Kidney tubule cell (primary cell): ENCODE measurements at regions not wholly inside any gene's neighbourhood (a gene's known extent, or its start where the extent isn't known, plus 50 kb on each side); places are given as distances from the start of the nearest gene placed in this dataset.
"Not testable (repeated sequence)": the region's sequence is repeated elsewhere in the genome, so short reads cannot be mapped to it uniquely, and the experiment has no call there.

Experiments
- DNase-seq: peaks from one replicate; pipeline ENCODE4 v3.0.0-alpha.2; 2018; ENCODE audit warnings: low spot score

DNA sequence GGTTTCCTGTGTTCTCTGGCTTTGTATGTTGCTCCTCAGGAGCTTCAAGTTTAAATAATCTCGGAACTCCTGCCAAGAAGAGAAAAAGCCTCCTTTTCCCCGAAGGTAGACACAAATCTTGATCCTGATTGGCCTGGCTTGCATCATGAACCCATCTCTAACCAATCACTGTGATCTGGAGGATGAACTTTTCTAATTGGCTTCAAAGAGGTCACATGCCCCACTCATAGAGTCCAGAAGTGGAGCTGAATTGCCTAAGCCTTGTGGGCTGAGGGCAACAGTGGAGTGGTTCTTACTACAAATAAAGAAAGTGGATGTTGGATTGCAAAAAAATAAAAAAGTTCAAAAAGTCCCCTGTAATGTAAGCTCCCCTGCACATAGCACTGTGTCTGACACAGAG lies 245.9 kb downstream of the MID1IP1 start:
- DNase-seq, result no peak

DNA sequence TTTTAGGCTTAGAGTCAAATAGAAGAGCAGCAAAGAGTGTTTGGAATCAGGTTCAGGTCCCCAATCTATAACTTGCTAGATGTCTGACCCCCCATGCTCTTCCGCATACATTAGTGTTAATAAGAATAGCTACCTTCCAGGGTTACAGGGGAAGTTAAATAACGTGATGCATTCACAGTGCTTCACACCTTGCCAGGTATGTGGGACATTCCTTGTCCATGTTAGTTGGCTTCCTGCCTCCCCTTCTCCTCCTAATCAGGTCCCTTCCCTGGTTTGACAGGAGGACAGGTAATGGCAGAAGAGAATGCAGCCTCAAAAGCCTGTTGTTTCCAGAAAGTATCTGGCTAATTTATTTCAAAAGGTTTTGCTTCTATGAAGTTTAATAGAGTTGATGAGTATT lies 248.7 kb downstream of the MID1IP1 start:
- no peak for DNase-seq

DNA sequence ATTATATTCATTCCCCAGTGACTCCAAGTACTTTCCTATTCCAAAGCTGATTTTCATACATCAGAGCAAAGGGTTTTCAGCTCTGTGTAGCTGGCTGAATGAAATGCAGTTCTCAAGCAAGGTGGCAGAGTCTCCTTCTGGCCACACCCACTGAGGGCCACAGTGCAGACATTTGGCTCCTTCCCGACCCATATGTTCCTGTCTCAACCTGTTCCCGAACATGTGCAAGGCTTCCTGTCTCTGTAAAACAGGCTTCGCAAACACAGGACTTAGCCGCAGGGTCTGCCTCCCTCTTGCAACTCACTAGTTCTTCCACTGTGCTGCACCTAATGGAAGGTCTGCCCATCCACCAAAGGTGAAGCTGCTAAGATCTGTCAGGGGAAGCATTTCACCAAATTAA lies 249.2 kb downstream of the MID1IP1 start:
- DNase-seq, result no peak

DNA sequence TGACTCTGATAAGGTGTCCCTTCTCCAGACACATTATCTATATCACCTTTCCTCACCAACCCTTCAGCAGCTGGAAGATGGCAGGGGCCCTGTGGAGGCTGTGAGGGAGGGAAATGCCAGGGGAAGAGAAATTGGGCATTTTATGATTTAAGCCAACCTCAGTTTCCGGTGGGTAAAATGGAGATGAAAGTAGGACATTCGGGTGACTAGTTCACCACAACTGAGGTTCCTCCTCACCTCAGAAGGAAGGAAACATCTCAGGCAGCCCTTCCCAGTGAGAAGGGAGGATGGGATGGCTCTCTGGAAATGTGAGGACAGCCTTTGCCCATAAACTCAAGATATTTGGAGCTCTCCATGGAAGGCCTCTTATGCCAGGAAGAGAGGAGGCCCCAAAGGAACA lies 251.5 kb downstream of the MID1IP1 start:
- DNase-seq, result no peak

GRCh38 chrX:39058724-39059123 lies 257.5 kb downstream of the MID1IP1 start:
- no peak for DNase-seq

GRCh38 chrX:39059866-39060265 lies 258.6 kb downstream of the MID1IP1 start:
- DNase-seq, result no peak

DNA sequence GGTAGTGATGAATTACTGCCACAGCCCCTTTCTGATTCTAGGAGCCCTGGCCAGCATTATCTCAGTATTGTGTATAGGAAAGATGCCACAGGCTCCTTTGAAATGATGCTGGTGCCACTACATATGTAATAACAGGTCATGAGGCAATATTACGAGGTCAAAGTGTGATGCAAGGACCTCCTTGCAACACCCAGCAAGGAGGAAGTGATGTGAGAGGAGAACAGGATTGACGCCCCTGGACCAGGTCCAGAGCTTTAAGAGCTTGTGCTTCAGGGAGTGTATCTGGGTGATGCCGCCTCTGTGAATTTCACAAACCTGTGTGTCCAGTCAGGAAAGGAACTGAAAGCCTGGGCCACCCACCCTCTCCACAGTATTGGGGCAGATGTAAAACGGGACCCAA lies 261.8 kb downstream of the MID1IP1 start:
- DNase-seq, result no peak

DNA sequence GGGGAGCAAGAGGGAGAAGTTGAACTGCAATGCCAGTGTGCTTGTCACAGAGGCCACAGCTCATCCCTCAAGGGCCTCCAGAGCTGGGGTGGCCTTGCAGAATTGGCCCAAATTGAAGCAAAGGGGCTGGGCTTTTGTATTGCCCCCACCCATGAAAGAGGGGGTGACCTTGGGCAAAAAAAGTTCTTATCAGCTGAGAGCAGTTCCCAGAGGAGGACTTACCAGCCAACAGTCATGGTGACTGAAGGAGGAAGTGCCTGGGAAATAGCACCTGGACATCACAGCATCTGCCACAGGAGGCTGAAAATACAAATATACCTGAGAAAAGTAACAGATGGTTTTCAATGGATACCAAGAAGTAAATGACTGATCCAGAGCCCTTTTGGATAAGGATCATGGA lies 262.4 kb downstream of the MID1IP1 start:
- no peak for DNase-seq

- no peak for DNase-seq
Observed at GRCh38 chrX:39065051-39065871, 264.0 kb downstream of the MID1IP1 start.

GRCh38 chrX:39067866-39068265 lies 266.6 kb downstream of the MID1IP1 start:
- no peak for DNase-seq

GRCh38 chrX:39068634-39069033 lies 267.4 kb downstream of the MID1IP1 start:
- DNase-seq, result not testable (repeated sequence)

- DNase-seq, result no peak
Observed at GRCh38 chrX:39070009-39070408, 268.8 kb downstream of the MID1IP1 start.

DNA sequence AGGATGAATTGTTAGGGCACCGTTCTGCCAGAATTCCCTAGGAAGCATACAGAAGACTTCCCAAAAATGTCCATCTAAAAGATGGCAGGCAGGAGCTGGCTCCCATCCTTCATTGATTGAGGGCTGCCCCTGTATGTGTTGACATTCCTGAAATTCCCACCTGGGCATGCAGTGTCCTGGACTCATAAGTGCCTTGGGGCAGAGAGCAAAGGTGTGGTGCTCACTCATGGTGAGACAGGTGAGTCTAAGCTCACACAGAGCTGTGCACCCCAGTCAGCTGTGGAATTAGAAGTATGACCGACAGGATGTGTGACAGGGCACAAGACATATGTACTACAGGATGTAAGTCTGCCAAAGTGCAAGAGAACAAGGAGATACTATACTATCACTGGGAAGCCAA lies 271.9 kb downstream of the MID1IP1 start:
- peak; percentile 47 for DNase-seq

GRCh38 chrX:39096599-39096998 lies 295.3 kb downstream of the MID1IP1 start:
- DNase-seq, result no peak

- DNase-seq, result no peak
Observed at GRCh38 chrX:39104745-39105144, 303.5 kb downstream of the MID1IP1 start.

DNA sequence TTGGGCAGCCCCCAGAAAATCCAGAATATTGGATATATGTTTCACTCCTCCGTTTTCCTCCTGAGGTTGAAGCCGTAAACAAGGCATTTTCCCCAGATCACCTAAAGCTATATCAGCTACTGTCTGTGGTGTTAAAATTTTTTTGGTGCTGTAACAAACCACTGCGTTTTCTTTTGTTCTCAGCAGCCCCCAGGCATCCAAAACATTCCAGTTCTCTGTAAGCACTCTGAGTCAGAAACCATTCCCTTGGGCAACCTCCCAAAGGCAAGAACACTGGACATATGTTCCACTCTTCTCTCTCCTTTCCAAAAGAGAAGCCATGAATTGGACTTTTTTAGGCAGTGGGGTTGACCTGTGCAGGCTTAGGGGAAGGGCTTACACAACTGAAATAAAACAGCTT lies 310.9 kb downstream of the MID1IP1 start:
- DNase-seq, result no peak

- DNase-seq, result no peak
Observed at GRCh38 chrX:39115166-39115565, 313.9 kb downstream of the MID1IP1 start.

DNA sequence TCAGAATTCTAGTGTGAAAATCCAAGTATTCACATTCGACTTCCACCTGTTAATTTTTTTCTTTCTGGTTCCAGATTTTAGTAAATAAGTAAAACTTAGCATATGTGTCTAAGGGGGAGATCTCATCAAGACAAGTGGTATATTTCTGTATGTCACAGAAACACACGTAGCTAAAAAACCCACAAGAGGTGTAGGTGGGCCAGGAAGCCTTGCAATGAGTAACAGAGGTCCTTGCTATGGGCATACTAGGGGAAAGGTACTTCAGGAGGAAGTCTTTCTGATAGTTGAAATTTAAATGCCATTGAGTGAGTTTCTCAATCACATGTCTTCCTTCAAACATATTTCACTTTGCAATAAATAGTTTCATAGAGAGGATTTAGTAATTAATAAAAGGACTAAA lies 315.8 kb downstream of the MID1IP1 start:
- DNase-seq, result no peak

- no peak for DNase-seq
Observed at GRCh38 chrX:39121903-39122302, 320.6 kb downstream of the MID1IP1 start.

- DNase-seq, result no peak
Observed at GRCh38 chrX:39125834-39126233, 324.6 kb downstream of the MID1IP1 start.

GRCh38 chrX:39133971-39134370 lies 332.7 kb downstream of the MID1IP1 start:
- no peak for DNase-seq

DNA sequence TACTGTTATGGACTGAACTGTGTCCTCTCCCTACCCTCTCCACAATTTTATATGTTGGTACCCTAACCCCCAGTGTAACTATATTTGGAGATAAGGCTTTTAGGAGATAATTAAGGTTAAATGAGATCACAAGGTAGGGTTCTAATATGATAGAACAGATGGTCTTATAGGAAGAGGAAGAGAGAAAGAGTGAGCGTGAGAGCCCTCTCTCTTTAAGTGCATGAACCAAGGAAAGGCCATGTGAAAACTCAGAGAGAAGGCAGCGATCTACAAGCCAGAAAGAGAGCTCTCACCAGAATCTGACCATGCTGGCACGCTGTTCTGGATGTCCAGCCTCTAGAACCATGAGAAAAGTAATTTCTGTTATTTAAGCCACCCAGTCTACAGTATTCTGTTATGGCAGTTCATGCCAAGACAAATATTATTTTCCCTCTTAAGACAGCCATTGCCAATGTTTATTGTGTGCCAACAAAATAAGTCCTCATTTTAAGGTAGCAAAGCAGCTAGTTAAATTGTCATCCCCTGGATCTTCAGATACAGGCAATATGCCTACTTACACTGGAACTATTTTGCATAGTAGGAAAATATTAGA lies 336.2 kb downstream of the MID1IP1 start:
- no peak for DNase-seq

- no peak for DNase-seq
Observed at GRCh38 chrX:39140581-39140980, 339.3 kb downstream of the MID1IP1 start.

DNA sequence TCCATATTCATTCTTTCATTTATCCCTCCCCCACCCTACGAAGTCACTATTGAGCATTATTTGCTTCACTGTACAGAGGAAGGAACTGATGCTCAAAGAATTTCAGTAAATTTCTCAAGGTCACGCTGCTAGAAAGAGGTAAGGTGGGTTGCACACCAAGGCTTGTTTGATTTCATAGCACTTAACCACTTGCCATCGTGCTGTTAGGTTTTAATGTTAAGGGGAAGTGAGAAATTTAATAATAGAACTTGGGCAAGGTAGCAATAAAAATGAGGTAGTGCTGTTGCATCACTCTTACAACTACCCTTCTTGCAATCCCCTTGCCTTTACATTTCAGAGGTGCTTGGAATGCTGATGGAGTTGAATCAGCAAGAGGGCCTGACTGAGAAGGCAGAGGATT lies 343.1 kb downstream of the MID1IP1 start:
- no peak for DNase-seq
